Pons (tissue), 1 donor: ENCODE measurements at regions not wholly inside any gene's neighbourhood (a gene's known extent, or its start where the extent isn't known, plus 50 kb on each side); places are given as distances from the start of the nearest gene placed in this dataset.
A peak's percentile ranks its signal among the peaks of the same experiment; 100 is the strongest.

ENCODE experiments used
- DNase-seq: peaks from one replicate; pipeline ENCODE4 v3.0.0-alpha.2; 2016; ENCODE audit warnings: low spot score

DNA sequence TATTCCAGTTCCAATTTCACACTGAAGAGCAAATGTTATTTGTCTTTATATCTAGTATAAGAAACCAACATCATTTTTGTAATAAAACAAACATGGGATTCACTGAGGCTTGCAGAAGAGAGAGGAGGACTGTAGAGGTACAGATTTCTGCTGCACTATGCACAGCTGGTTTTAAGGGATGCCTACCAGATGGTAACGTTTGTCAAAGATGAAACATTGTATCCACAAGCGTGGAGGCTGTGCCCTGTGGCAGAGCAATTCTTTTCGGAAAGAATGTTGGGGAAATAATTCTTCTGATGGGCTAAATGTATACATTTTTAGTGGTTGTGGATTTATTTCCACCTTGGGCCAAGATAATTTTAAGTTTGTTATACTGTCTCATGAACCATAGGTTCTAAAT, 272.4 kb downstream of the DUSP10 start:
- DNase-seq: no peak

DNA sequence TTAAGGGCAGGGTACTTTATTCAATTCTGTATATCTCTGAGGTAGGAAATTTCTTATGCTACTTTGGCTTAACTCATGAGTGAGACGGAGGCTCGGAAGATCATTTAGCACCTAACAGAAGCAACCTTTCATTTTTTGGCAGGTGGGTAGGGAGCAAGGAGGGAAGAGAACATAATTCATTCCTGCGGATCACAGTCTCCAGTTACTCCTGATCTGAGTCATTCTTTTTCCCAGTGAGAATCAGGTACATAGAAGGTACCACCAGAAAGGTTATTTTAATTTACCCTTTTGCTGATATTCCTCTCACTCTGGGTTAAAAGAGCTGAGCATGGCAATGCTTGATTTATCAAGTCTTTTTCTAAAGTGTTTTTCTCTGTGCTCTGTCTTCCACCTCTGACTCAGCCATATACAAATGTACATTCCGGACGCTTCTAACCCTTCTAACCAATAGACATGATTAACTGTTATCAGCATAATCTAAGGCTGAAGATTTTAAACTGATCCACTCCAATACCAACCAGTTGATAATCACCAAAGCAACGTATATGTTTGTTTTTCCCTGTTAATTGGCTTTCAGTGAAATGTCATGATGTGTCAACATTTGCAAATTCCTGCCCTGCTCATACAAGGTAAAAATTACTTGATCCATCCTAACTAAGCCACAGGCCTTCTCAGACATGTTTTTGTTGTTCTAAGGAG, 271.7 kb downstream of the DUSP10 start:
- DNase-seq: no peak

DNA sequence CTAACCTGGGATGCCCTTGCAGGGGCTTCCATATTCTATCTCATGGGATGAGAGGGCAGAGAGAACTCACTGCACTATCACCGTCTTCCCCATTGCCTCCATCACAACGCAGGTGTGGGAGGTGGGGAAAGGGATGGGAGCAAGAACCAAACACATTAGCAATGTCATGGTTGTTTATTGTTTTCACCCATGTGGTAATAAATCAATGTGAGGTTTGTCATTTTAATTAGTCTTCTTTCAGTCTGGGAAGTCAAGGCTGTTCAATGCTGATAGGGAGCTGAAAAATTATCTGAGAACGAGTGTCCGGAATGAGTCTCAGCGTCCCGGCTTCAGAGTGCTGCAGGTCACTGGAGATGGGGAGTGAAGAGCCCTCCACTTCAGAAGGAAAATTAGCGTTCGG, 268.5 kb downstream of the DUSP10 start:
- no peak for DNase-seq

DNA sequence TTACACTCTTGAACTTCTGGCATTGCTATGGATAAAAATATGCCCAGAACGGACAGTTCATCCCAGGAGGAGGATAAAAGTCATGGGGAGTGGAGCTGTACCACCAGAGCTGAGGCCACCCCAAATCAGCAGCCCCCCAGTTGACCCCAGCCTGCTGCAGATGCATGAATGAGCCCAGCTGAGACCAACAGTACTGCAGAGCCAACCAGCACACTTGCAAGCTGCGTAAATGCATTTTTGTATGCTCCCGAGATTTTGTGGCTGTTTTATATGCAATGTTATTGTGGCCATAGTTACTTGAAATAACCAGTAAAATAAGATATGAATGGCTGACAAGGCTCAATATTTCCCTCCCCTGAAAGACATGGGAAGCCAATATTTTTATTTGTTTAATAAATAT, 264.6 kb downstream of the DUSP10 start:
- no peak for DNase-seq

DNA sequence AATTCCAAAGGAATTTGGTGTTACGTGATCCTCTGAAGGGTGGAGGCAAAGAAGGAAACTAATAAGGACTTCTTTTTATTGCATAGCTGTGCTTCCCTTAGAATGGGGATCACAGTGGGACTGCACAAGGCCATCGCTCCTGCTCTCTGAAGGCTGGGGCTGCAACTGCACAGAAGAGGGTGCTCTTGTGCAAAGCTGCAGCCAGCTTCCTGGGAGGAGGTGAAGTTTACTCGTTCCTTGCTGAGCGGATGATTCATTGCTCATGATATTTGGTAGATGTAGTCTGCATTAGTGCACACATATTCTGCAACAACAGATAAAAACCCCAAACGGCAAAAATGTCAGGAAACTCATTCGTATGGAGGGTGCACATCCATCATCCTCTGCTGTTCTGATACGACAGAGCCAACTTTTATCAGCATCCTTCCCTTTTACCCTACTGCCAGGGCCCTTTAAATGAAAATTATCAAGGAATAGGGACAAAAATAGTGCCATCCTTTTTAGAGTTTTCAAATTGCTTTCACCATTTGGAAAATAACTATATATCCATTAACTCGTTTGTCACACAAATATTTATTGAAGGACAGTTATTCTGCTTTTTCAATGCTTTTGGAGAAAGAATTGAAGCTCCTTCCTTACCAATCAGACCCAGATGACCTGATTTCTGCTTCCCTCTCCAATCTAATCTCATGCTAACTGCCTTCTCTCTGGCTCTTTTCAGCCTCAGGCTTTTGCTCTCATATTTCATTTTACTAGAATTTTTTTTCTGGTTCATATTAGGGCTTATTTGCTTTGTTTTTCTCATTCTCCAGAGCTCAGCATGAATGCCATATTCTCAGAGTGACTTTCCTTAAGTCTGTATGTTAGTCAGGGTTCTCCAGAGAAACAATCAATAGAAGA, 263.6 kb downstream of the DUSP10 start:
- peak; percentile 75 for DNase-seq

DNA sequence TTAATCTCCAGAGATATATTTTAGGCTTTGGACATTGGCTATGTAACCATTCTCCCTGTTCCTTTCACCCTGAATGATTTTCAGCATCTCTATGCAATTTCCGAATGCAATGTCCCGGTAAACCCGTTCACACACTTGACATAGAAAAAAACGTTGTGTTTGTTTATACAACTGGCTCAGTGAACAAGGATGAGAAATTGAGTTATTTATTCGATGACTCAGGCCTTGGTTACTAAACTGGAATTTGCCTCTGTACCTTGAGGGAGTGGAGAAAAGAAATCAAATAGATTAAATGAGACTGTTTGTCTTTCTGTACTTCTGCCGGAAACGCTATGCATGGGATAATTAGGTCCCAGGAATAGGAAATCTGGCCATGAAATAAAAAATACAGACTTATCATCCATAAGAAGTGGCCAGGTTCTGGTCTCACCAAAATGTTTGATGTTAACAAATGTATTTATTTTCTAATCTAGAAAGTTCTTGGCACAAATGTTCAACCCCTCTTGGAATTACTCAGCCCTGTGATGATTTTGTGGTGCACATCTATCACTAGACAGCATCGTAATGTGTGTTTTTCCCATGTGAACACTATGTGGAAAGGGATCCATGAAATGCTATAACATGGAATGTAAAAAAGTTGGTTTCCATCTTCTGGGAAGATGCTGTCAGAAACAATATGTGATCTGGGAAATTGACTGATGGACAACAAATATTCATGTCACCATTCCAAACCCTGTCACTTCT, 253.9 kb downstream of the DUSP10 start:
- no peak for DNase-seq

DNA sequence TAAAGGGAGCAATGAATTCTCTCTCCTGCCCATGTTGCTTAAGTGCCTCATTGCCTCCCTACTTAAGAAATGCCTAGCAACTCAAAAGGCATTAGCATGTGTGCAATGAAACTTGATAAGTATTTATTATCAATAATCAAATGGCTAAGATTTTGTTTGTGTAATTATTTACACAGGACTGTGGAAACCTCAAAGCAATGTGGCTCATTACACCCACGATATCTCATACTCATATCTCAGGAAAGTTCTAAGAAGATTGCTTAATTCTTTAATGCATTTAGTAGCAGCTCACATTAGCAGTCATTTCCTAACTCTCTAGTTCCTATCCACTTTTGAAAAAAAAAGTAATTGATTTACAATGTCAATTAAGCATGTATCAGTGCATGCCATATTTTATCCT, 253.3 kb downstream of the DUSP10 start:
- DNase-seq: no peak

DNA sequence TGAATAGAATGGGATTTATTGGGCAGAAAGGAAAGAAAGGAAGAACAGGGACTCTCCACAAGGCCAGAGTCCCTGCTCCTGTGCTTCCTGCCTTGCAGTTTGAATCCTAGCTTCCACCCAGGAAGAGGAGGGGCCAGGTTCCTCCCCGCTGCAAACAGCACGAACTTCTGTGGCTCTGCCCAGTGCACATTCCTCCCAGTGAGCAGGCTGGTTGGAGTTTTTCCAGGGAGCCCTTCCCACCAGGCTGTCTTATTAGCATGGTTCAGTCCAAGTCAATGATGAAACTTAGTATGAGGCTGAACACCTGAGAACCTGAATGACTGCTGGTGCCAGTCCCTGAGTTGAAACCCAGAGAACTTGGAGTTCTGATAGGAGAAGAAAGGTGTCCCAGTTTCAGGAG, 247.2 kb downstream of the DUSP10 start:
- DNase-seq: no peak

DNA sequence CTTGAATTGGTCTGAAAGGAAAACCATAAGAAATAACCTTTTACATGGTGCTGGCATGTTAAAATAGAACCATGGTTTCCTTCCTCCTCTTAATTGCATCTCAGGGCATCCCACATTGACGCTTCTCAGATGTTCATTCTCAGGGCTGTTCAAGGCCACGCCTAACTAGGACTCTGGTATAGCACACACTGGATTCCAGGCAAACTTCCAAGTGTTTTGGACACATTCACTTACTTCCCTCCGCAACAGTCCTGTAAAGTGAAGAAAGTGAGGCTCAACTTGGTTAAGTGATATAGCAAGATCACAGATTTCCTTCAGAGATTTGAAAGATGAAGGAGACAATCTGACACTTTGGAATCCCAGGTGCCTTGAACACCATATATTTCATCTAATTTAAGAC, 244.8 kb downstream of the DUSP10 start:
- no peak for DNase-seq

DNA sequence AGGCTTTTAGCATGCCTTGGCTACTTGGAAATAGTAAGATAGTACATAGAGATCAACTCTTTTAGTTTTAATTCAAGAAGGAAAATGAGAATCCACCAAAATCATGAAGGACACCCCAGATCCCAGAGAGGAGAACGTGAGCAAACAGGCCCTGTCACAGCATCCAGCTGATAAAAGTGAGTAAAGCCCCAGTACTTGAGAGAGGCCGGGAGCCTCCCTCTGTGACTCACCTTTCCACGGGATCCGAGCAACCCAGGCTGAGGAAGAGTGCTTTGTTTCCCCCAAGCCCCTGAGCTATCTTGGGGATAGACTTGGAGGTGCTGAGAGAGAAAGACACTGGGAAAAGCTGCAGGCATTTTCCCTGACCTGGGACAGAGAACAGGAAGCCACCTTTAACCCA, 238.6 kb downstream of the DUSP10 start:
- DNase-seq: no peak

DNA sequence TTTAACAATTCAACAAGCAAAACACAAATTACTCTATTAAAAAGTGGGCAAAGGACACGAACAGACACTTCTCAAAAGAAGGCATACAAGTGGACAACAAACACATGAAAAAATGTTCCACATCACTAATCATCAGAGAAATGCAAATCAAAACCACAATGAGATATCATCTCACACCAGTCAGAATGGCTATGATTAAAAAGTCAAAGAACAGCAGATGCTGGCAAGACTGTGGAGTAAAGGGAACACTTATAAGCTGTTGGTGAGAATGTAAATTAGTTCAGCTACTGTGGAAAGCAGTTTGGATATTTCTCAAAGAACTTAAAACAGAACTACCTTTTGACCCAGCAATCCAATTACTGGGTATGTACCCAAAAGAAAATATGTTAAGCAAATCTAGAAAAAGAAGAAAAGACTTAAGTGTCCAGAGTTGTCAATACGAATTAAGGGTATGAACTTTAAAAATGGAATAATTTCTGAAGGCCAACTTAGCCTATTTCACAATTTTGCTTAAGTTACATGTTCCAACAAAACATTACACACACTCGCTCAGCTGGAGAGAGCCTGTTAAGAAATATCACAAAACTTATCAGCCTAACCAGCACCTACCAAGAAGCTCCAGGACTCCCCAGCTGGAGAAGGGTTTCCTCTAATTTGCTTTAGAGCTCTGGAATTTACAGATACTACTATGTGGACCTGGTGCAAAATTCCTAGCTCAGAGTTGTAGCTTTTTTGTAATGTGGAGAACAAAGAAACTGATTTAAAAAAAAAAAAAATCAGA, 232.1 kb downstream of the DUSP10 start:
- no peak for DNase-seq

DNA sequence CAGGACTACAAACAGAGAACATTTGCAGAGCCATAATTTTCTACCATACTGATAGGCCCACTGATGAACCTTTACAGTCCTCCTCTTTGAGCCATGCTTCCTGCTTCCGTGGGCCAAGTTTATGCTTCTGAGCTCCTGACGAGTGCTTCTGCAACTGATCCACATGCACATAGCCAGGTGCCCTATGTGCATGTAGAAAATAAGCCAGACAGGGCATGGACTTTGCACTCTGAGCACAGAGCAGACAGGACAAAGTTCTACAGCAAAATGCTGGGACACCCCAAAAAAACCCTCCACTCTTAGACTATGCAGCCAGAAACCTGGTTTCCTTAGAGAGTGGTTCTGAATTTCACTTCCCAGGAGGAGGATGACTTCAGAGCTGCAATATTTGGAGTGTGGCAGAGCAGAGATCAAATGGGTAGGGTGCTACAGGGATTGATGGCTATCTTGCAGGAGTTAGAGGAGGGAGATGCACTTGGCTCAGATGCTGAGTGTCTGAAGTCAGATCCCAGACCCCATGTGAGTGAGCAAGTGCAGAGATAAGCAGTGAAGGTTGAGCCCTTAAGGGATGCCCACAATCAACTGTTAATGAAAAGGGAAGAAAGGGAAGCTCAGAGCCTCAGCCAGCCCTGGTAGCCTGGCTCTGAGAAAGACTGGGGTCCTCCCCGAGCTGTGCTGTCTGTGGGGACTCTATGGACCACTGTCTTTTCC, 230.9 kb downstream of the DUSP10 start:
- no peak for DNase-seq

DNA sequence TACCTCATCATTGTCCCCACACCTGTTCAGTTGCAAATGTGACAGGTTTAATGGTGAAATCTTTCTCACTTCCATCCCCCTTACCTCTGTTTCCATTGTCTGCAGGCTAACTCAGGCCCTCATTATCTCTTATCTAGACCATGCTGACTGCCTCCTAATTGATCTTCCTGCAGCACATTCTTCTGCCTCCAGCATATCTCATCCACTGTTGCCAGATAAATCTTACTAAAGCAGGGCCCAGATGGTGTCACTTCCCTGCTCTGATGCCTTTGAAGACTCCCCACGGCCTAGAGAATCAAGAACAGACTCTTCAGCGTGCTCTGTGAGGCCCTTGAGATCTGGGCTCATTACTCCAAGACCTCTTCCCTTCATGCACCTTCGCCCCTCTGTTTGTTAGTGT, 230.1 kb downstream of the DUSP10 start:
- no peak for DNase-seq

DNA sequence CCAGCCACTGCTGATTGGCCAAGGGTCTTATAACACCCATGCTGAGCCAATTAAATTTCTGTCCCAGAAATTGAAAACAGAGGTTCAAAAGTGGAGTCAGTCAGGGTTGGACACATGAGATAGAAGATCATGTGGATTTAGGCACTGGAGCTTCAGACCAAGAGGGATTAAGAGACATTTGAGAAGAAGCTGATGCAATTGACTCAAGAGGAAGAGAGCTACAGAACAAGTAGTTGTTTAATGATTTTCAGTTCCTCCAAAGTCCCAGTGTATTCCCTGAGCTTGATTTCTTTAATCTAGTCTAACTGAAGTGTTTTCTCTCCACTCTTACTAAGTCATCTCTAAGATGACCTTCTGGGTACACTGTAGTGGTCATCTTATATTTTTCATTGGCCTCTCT, 227.1 kb downstream of the DUSP10 start:
- no peak for DNase-seq

DNA sequence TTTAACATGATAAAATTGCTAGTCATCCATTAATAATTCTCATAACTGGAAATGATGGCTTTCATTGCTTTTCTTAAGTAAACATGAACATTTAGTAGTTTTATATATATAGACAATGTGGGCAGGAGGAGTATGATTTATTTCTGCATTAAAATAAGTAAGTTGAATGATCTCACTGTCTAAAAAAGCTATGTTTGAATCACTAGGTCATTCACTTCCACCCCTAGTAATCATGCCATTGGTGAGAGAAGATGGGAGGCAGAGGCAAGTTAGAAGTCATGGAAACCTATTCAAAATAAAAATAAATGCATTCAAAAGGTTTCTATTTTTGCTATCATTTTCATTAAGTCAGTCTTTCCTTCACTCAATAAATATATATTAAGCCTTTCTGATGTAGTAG, 226.4 kb downstream of the DUSP10 start:
- DNase-seq: no peak

DNA sequence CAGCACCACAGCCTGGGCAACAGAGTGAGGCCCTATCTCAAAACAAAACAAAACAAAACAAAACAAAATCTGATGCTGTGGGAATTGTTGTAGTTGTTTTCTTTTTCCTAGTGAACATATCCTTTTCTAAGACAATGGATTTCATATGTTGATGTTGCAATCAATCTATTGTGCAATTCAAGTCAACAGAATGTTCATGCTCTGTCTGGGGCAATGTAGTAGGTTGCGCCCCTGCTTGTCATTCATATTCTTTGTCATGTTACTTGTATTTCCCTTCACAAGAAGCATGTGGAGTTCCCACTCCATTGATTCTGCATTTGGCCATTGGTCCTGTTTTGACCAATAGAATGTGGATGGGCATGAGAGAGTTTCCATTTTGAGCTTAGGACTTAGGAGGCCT, 223.9 kb downstream of the DUSP10 start:
- DNase-seq: no peak

DNA sequence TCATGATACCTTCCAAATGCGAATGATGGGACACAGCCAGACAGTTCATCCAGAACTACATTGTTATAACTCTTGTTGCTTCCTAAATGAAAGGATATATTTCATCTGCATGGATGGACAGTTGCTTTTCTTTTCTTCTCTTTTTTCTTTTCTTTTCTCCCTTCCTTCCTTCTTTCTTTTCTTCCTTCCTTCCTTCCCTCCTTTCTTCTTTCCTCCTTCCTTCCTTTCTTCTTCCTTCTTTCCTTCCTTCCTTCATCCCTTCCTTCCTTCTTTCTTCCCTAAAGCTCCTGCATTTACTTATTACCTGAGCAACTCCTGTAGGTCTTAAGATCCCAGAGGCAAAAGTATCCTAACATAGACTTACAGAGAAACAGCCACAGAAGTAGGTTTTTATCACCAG, 221.6 kb downstream of the DUSP10 start:
- no peak for DNase-seq

DNA sequence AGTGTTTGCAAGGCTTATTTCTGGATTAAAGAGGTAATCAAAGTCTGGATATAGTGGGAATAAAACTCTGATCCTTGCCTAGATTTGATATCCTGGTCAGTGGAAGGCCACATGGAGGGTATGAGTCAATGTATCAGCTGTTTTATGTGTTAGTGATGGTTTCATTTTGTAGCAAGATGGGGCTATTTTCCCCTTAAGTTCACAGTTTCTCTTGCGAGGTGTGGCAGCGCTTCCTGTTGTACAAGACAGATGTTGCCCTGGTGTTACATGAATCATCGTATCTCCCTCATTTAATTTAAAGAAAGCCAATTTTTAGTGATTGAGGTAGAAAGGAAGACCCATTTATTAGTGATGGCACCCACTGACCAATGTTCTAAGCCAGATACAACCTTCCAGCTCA, 220.2 kb downstream of the DUSP10 start:
- no peak for DNase-seq

DNA sequence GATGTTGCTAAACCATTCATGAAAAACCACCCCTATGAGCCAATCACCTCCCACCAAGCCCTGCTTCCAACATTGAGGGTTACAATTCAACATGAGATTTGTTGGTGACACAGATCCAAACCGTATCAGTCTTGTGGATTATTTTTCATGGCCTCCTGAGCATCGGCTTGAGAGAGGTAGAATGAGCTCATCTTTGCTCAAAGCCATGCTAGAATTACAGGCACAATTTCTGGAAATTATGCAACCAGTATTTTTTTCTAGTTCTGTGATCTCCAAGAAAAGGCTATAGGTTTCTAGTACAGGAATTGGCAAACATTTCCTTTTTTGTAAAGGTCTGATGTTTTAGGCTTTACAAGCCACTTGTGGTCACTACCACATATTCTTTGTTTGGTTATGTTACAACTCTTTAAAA, 219.4 kb downstream of the DUSP10 start:
- no peak for DNase-seq

DNA sequence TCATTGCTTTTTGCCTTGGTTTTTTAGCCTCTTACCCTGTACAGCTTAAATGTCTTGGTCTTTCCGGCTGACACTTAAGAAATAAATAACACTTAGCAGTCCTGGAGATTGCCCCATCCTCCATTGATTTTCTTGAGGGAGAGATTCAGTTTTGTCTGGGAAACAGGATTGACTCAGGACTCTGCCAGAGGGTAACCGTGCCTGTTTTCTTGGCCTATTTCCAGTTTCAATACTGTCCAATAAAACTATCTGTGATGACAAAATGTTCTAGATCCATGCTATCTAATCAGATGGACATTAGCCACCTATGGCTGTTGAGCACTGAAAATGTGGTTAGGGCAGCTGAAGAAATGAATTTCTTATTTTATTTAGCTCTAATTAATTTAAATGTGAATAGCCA, 216.1 kb downstream of the DUSP10 start:
- DNase-seq: no peak

DNA sequence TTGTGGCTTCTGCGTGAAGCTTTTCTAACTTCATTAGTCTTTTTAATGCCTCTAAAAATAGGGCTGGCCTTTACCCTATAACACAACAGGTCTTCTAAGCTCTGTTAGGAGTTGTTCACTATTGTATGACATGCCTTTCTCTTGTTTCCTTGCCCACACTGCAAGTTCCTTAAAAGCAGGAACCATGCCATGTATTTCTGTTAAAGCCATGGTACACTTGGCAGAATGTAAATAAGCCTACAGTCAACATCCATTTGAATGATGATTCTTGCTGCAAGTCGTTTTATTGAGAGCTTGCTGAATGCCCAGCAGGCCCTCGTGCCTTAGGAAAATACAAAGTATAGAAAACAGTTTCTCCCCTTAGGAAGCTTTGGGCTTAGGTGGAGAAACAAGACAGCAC, 214.6 kb downstream of the DUSP10 start:
- DNase-seq: no peak
